Lung (tissue), 11 donors: ENCODE measurements at regions not wholly inside any gene's neighbourhood (a gene's known extent, or its start where the extent isn't known, plus 50 kb on each side); places are given as distances from the start of the nearest gene placed in this dataset.

Experiments used
- ATAC-seq: fragments of 200-7000 bp; cut with Tn5 transposase; one replicate; pipeline ENCODE4 v1.9.1; 2020; ENCODE audit warnings: moderate number of reproducible peaks; ENCODE audit not compliant: insufficient read depth, low FRiP score
- DNase-seq, 3 donors: peaks; one replicate each; pipeline ENCODE4 v3.0.0-alpha.2; 2013 to 2017
- H3K27ac ChIP-seq, 2 donors: one replicate each; pipeline ENCODE4 v1.5.1; 2013; ENCODE audit warnings: mild to moderate bottlenecking in 2 of 2, moderate library complexity in 2 of 2, control low read depth in 1 of 2, inconsistent platforms in 1 of 2, low read depth in 1 of 2, low read length in 1 of 2
- H3K27me3 ChIP-seq, 3 donors: one replicate each; pipeline ENCODE4 v1.5.1; 2013; ENCODE audit warnings: low read length in 2 of 3; ENCODE audit not compliant: control insufficient read depth in 3 of 3, insufficient read depth in 3 of 3
- H3K36me3 ChIP-seq, 4 donors: one replicate each; pipeline ENCODE4 v1.5.1; 2013; ENCODE audit warnings: low read length in 4 of 4, mild to moderate bottlenecking in 1 of 4, moderate library complexity in 1 of 4; ENCODE audit not compliant: control insufficient read depth in 4 of 4, insufficient read depth in 4 of 4
- H3K4me1 ChIP-seq, 5 donors: one replicate each; pipeline ENCODE4 v1.5.1; 2013; ENCODE audit warnings: low read length in 5 of 5, mild to moderate bottlenecking in 2 of 5, moderate library complexity in 1 of 5; ENCODE audit not compliant: control insufficient read depth in 5 of 5, insufficient read depth in 5 of 5
- H3K4me3 ChIP-seq: one replicate; pipeline ENCODE4 v1.5.1; 2013; ENCODE audit warnings: mild to moderate bottlenecking, control low read depth, moderate library complexity
- H3K9ac ChIP-seq, 2 donors: one replicate each; pipeline ENCODE4 v1.5.1; 2013; ENCODE audit warnings: low read length in 2 of 2, control low read depth in 1 of 2; ENCODE audit not compliant: insufficient read depth in 1 of 2
- H3K9me3 ChIP-seq, 4 donors: one replicate each; pipeline ENCODE4 v1.5.1; 2013; ENCODE audit warnings: low read length in 3 of 4, mild to moderate bottlenecking in 1 of 4, moderate library complexity in 1 of 4; ENCODE audit not compliant: control insufficient read depth in 4 of 4, insufficient read depth in 3 of 4
- WGBS, 2 donors: extraction: QIAGEN DNeasy Blood & Tissue Kit; methylation state at CpG; one replicate each; pipeline ENCODE4 v1.1.7; 2013; 5-methylcytosine and 5-hydroxymethylcytosine counted together
- TF ChIP-seq, protein P1 (sequence below): IDR thresholded peaks from 2 replicates; pipeline ENCODE4 v1.5.1; 2012; ENCODE audit warnings: mild to moderate bottlenecking; ENCODE audit errors: control extremely low read depth, extremely low read depth
- donor health status: control.
- donor health status: control.
- donor health status: Bipolar disorder and iron deficiency.
- donor health status: healthy.
- donor health status: DM: yes; HTN: yes; CAD: no.

DNA sequence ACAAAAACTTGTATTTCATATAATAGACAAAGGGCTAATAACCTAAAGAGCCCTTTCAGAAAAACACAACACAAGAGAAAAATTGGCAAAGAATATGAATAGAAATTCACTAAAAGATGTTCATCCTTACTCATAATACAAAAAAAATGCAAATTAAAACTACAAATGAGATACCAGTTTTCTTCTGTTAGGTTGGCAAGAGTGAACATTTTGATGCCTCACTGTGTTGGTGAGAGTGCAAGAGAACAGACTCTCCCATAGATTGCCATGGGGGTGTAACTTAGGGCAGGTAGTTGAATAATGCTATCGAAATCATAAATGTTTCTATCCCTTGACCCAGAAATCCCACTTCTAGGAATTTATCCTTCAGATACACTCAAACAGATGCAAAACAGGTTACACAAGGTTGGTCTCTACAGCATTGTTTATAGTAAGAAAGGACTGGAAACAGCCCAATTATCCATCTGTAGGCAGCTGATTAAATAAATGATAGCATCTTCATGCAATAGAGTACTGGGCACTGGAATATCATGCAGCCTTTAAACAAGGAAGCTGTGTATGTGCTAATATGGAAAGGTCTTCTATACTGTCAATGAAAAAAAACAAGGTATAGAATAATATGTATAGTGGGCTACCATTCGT is 146.3 kb downstream of the TLE3 start:
- H3K36me3 ChIP-seq: no peaks in the 10 kb centered on the region
- H3K27me3 ChIP-seq: peaks cover 0 to 5% (median 0%) of the 10 kb centered on the region in 3 donors
- TF ChIP-seq, protein P1, sequence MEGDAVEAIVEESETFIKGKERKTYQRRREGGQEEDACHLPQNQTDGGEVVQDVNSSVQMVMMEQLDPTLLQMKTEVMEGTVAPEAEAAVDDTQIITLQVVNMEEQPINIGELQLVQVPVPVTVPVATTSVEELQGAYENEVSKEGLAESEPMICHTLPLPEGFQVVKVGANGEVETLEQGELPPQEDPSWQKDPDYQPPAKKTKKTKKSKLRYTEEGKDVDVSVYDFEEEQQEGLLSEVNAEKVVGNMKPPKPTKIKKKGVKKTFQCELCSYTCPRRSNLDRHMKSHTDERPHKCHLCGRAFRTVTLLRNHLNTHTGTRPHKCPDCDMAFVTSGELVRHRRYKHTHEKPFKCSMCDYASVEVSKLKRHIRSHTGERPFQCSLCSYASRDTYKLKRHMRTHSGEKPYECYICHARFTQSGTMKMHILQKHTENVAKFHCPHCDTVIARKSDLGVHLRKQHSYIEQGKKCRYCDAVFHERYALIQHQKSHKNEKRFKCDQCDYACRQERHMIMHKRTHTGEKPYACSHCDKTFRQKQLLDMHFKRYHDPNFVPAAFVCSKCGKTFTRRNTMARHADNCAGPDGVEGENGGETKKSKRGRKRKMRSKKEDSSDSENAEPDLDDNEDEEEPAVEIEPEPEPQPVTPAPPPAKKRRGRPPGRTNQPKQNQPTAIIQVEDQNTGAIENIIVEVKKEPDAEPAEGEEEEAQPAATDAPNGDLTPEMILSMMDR: no peak
- H3K27ac ChIP-seq: no peak overlapping the region
- peaks cover 0 to 1% (median 0%) of the 10 kb centered on the region in 5 donors for H3K4me1 ChIP-seq
- DNase-seq (no peak), ATAC-seq (no peak)
- WGBS, 2 donors: 82 to 94% methylated on average over 2 of the region's 2 CpGs
- H3K9me3 ChIP-seq: no peaks in the 10 kb centered on the region
- no peak overlapping the region for H3K4me3 ChIP-seq
- H3K9ac ChIP-seq: no peak overlapping the region

DNA sequence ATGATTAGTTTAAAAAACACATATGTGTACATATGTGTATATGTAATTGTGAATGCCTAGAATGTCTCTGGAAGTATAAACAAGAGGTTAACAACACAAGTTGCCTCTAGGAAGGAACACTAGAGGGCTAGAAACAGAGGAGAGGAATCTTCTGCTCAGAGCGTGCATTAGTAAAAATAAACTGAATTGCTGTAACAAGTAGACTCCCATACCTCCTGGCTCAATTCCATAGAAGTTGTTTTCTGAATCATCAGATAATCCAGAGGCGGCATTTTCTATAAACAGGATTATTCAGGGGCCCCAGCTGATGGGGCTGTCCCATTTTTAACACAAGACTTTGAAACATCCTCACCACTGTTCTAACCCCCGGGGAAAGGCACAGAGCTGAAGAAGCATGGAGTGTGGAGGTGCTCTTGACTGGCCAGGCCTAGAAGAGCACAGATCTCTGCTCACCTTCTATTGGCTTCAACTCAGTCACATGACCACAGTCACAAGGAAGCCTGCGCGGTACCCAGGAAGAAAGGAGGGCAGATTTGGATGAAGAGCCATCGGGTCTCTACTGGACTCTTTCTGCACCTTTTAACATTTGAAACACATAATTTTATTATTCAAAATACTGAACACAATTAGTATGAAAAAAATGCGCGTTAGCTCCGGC is 145.7 kb downstream of the TLE3 start:
- no peak overlapping the region for H3K27ac ChIP-seq
- no peak overlapping the region for H3K9ac ChIP-seq
- TF ChIP-seq, protein P1: no peak
- H3K9me3 ChIP-seq: no peaks in the 10 kb centered on the region
- ATAC-seq (no peak), DNase-seq (peak in 2 of 3 donors; percentile 8 to 20)
- 89 to 91% methylated on average over 9 of the region's 9 CpGs for WGBS, 2 donors
- peaks cover 0 to 1% (median 0%) of the 10 kb centered on the region in 5 donors for H3K4me1 ChIP-seq
- no peak overlapping the region for H3K4me3 ChIP-seq
- H3K27me3 ChIP-seq: peaks cover 0 to 5% (median 0%) of the 10 kb centered on the region in 3 donors
- no peaks in the 10 kb centered on the region for H3K36me3 ChIP-seq

DNA sequence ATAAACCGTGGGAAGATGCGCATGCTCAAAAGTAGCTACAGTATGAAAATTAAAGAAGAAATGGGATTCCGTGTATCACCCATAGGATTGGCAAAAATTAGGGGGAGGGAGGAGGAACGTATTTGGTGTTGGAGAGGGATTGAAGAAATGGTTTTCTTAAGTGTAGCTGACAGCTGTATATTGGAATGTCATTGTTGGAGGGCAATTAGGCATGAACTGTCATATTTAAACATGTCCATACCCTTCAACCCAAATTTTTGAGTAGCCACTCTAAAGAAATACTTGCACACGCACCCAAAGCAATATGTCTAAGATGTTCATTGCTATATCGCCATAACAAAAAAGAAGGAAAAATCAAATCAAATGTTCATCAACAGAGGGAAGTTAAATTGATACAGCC is 144.7 kb downstream of the TLE3 start:
- no peaks in the 10 kb centered on the region for H3K36me3 ChIP-seq
- WGBS, 2 donors: 88 to 92% methylated on average over 6 of the region's 6 CpGs
- ATAC-seq: no peak
- H3K9me3 ChIP-seq: no peaks in the 10 kb centered on the region
- peaks cover 0 to 1% (median 0%) of the 10 kb centered on the region in 5 donors for H3K4me1 ChIP-seq
- H3K4me3 ChIP-seq: no peak overlapping the region
- no peak overlapping the region for H3K9ac ChIP-seq
- TF ChIP-seq, protein P1: no peak
- H3K27me3 ChIP-seq: no peaks in the 10 kb centered on the region
- no peak for DNase-seq
- no peak overlapping the region for H3K27ac ChIP-seq
